ENCODE measurements at regions not wholly inside any gene's neighbourhood (a gene's known extent, or its start where the extent isn't known, plus 50 kb on each side); places are given as distances from the start of the nearest gene placed in this dataset.
"Not testable (repeated sequence)": the region's sequence is repeated elsewhere in the genome, so short reads cannot be mapped to it uniquely, and the experiment has no call there.

GRCh38 chr13:108070491-108070890 is 144.8 kb downstream of the LIG4 start:
- no peak for DNase-seq (ENCODE audit: extremely low read depth, low read depth)
- no peak for TF ChIP-seq CTCF (IDR thresholded peaks at IDR 0.05; ENCODE audit: low read depth, low read length, missing control alignments)
- H3K4me3 ChIP-seq (replicated peaks; ENCODE audit: low read depth, low read length), result no peak overlapping the region

GRCh38 chr13:108069521-108070210 is 145.7 kb downstream of the LIG4 start:
- no peak for DNase-seq (ENCODE audit: extremely low read depth, low read depth)
- TF ChIP-seq CTCF (IDR thresholded peaks at IDR 0.05; ENCODE audit: low read depth, low read length, missing control alignments), result no peak
- H3K4me3 ChIP-seq (replicated peaks; ENCODE audit: low read depth, low read length), result no peak overlapping the region

- not testable (repeated sequence) for DNase-seq (ENCODE audit: extremely low read depth, low read depth); H3K4me3 ChIP-seq (replicated peaks; ENCODE audit: low read depth, low read length)
These were observed 151.0 kb downstream of the LIG4 start for GRCh38 chr13:108064372-108064771.

- H3K4me3 ChIP-seq (replicated peaks; ENCODE audit: low read depth, low read length), result no peak overlapping the region
- no peak for TF ChIP-seq CTCF (IDR thresholded peaks at IDR 0.05; ENCODE audit: low read depth, low read length, missing control alignments)
- no peak for DNase-seq (ENCODE audit: extremely low read depth, low read depth)
These were observed 155.2 kb downstream of the LIG4 start for GRCh38 chr13:108060111-108060510.

- no peak for TF ChIP-seq CTCF (IDR thresholded peaks at IDR 0.05; ENCODE audit: low read depth, low read length, missing control alignments)
- no peak for DNase-seq (ENCODE audit: extremely low read depth, low read depth)
- H3K4me3 ChIP-seq (replicated peaks; ENCODE audit: low read depth, low read length), result no peak overlapping the region
These were observed 159.1 kb downstream of the LIG4 start for GRCh38 chr13:108056278-108056677.

GRCh38 chr13:108049211-108049610 is 166.1 kb downstream of the LIG4 start:
- no peak for TF ChIP-seq CTCF (IDR thresholded peaks at IDR 0.05; ENCODE audit: low read depth, low read length, missing control alignments)
- no peak overlapping the region for H3K4me3 ChIP-seq (replicated peaks; ENCODE audit: low read depth, low read length)
- DNase-seq (ENCODE audit: extremely low read depth, low read depth), result no peak

- no peak for TF ChIP-seq CTCF (IDR thresholded peaks at IDR 0.05; ENCODE audit: low read depth, low read length, missing control alignments)
- no peak for DNase-seq (ENCODE audit: extremely low read depth, low read depth)
- no peak overlapping the region for H3K4me3 ChIP-seq (replicated peaks; ENCODE audit: low read depth, low read length)
These were observed 170.4 kb downstream of the LIG4 start for GRCh38 chr13:108044954-108045353.

GRCh38 chr13:108042866-108043265 is 172.5 kb downstream of the LIG4 start:
- DNase-seq (ENCODE audit: extremely low read depth, low read depth); H3K4me3 ChIP-seq (replicated peaks; ENCODE audit: low read depth, low read length): not testable (repeated sequence)
